Breast epithelium (tissue), 3 donors: ENCODE measurements at regions not wholly inside any gene's neighbourhood (a gene's known extent, or its start where the extent isn't known, plus 50 kb on each side); places are given as distances from the start of the nearest gene placed in this dataset.
"Not testable (repeated sequence)": the region's sequence is repeated elsewhere in the genome, so short reads cannot be mapped to it uniquely, and the experiment has no call there.

Experiments used
- POLR2A ChIP-seq: fragments of 450-650 bp; IDR thresholded peaks from one replicate; pipeline ENCODE4 v1.6.1; 2016; ENCODE audit warnings: antibody characterized with exemption, mild to moderate bottlenecking, moderate library complexity
- POLR2AphosphoS5 ChIP-seq, 3 donors: sonication (generic); formaldehyde crosslinking; IDR thresholded peaks; one replicate each; pipeline ENCODE4 v1.6.1; 2017; ENCODE audit warnings: antibody characterized with exemption in 3 of 3
- TF ChIP-seq, protein P1 (sequence below), 3 donors: fragments of 450-650 bp; IDR thresholded peaks; one replicate each; pipeline ENCODE4 v1.5.1; 2016 to 2017; ENCODE audit warnings: antibody characterized with exemption in 3 of 3, mild to moderate bottlenecking in 3 of 3, moderate library complexity in 3 of 3

DNA sequence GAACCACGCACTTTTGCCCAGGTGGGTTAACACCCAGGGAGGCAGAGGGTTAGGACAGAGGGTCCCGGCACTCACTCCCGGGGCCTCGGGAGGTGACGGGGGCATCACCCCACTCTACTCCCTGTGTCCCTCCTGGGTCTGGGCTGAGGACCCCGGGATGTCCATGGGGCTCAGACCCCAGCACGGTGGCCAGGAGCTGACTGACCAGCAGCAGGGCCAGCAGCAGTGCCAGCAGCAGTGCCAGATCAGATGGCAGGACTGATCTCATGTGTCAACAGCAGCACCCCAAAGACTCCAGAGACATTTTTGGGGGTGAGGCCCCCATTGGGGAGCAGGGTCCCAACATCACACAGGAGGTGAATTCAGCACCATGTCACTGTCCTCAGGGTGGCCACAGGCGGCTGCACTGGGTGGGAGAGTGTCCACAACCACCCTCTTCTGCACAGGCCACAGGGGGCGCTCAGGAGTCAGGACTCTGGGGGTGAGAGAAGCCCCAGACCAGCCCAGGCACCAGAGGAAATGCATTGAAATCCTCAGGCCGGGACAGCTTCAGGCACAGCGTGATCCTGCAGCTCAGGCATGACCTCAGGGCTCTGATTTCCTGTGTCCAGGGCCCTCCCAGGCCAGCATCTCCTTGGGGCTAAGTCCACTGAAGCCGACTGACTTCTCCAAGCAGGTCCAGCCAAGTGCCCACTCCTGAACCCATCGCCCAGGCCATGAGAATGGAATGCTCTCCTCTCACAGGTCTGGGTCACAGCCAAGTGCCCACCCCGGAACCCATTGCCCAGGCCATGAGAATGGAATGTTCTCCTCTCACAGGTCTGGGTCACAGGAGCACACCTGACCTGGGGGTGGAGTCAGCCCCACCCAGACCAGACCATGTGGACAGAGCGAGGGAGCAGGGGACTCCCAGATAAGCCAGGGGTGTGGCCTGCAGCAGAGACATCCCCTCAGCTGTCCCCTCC is 87.2 kb upstream of the SFSWAP start:
- not testable (repeated sequence) for TF ChIP-seq POLR2AphosphoS5 (IDR thresholded peaks at IDR 0.05); POLR2A
- TF ChIP-seq, protein P1, sequence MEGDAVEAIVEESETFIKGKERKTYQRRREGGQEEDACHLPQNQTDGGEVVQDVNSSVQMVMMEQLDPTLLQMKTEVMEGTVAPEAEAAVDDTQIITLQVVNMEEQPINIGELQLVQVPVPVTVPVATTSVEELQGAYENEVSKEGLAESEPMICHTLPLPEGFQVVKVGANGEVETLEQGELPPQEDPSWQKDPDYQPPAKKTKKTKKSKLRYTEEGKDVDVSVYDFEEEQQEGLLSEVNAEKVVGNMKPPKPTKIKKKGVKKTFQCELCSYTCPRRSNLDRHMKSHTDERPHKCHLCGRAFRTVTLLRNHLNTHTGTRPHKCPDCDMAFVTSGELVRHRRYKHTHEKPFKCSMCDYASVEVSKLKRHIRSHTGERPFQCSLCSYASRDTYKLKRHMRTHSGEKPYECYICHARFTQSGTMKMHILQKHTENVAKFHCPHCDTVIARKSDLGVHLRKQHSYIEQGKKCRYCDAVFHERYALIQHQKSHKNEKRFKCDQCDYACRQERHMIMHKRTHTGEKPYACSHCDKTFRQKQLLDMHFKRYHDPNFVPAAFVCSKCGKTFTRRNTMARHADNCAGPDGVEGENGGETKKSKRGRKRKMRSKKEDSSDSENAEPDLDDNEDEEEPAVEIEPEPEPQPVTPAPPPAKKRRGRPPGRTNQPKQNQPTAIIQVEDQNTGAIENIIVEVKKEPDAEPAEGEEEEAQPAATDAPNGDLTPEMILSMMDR (IDR thresholded peaks at IDR 0.05), result not testable (repeated sequence)
